ENCODE measurements at regions not wholly inside any gene's neighbourhood (a gene's known extent, or its start where the extent isn't known, plus 50 kb on each side); places are given as distances from the start of the nearest gene placed in this dataset.
A peak's percentile ranks its signal among the peaks of the same experiment; 100 is the strongest.
"Not testable (repeated sequence)": the region's sequence is repeated elsewhere in the genome, so short reads cannot be mapped to it uniquely, and the experiment has no call there.

DNA sequence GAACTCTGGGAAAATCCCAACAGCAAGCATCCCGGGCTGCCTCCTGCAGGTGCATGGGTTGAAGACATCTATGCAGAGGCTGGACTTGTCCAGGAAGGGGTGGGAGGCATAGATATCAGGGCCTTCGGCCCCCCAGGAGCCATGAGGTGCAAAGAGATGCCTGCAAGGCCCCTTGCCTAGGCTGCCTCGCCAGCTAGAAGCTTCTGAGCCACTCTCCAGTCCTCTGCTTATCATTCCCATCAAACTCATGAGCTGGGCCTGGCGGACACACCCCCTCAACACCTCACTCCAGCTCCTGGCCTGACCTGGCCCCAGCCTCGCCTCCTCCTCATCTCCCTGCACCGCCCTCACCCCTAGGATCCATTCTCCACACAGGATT is 152.4 kb upstream of the PTPN1 start:
- DNase-seq (no peak), ATAC-seq (no peak)
- intact Hi-C loops (cut with DNase I) = no loop called here

DNA sequence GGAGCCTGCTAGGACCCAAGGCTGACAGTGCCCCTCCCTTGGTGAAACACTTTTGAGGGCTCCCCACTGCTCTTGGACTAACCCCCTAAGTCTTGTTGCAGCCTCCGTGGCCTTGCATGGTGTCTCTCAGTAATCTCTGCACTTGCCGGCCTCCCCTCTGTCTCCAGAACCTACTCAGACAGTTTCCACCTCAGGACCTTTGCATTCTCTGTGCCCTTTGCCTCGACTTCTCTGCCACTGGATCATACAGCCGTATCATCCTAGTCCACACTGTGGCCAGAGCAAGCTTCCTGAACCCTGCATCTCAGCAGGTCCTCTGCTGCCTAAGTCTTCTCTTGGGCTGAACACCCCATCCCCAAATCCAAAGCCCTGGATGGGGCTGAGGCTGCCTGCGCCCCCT is 152.0 kb upstream of the PTPN1 start:
- ATAC-seq (no peak), DNase-seq (no peak)
- intact Hi-C loops (cut with DNase I) = no loop called here

DNA sequence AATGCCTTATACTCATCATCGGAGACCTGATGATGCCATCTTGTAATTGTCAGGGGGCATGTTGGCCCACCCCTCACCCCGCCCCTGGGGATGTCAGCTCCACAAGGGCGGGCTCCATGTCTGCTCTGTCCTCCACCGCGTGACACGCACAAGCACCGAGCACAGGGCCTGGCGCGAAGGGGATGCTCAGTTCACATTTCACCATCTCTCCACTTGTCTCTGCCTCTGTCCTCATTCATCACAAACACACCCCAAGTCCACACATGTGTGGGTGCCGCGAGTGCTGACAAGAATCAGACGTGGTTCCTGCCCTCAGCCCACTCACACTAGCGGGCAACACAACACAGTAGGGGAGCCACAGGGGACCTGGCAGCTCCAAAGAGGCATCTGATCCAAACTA is 151.2 kb upstream of the PTPN1 start:
- ATAC-seq (no peak), DNase-seq (no peak)
- intact Hi-C loops (cut with DNase I) = no loop called here

DNA sequence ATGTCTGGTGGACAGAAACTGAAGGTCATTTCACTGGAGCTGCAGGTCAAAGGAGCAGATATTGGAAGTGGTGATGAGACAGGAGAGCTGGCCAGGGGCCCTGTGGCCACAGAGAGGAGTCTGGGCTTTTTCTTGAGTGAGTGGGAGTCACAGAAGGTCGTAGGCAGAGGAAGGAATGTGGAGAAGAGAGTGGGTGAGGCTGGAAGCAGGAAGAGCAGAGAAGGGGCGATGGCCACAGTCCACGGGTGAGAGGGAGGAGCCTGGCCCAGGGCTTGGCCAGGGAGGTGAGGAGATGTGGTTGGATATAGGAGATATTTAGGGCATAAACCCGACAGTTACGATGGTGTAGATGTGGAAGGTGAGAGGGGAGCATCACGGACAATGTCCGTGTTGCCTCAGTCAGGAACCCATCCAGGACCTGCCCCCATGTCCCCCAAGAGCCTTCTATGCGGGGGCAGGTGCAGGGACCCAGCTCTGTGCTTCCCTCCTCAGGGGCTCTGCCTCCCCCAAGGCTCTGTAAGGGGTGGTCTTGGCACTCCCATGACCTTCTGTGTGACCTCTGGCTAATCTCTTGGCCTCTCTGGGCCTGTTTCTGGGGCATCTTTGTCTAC is 150.5 kb upstream of the PTPN1 start:
- ATAC-seq = peak in 1 of 2 donors; percentile 34
- no peak for DNase-seq
- intact Hi-C loops (cut with DNase I) = no loop called here

DNA sequence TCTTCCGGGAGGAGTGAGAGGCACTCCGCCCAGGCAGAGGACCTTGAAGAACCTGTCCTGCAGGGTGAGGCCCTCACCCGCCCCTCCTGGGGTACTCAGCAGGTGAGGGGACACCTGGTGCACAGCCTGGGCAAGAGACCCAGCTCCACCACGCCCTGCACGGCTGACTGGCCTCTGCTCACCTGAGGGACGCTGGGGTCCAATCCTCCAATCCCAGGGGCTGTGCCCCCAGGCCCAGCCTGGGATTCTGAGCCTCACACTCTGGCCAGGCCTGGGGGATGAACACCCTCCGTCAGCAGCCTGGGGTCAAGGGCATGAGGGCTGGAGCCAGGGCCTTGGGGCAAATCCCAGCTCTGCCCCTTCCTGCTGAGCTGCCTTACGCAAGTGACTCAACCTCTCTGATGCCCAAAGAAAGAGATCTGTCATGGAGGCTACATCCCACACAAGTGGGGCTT is 149.9 kb upstream of the PTPN1 start:
- ATAC-seq (no peak), DNase-seq (no peak)
- intact Hi-C loops (cut with DNase I) = no loop called here

DNA sequence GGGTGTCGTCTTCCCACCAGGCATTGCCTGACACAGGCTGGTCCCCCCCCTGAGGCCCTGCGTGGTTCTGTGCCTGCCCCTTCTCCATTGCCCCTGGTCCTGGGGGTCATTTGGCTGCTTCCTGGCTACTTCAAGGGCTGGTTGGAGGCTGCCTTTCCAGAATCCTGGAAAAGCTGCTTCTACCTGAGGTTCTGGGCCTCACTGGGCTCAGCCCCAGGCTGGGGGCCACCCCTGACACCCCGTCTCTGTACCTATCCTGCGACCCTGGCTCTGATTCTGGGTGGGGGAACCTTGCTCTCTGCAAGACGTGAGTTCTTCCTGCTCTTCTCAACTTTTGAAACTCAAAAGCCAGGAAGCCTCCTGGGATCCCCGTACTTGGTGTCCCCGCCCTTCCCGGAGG is 149.3 kb upstream of the PTPN1 start:
- DNase-seq = no peak
- intact Hi-C loops (cut with DNase I) = no loop called here
- ATAC-seq = no peak

DNA sequence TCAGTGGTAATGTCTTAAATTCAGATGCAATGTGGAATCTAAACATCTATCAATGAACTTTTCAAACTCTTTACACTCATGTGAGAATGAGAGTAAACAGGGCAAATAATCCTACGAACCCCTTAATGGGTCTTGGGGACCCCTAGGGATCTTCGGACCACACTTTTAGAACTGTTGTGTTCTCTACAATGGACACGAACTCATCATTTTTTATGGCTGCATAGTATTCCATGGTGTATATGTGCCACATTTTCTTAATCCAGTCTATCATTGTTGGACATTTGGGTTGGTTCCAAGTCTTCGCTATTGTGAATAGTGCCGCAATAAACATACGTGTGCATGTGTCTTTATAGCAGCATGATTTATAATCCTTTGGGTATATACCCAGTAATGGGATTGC is 148.0 kb upstream of the PTPN1 start:
- ATAC-seq; intact Hi-C loops (cut with DNase I); DNase-seq: not testable (repeated sequence)

DNA sequence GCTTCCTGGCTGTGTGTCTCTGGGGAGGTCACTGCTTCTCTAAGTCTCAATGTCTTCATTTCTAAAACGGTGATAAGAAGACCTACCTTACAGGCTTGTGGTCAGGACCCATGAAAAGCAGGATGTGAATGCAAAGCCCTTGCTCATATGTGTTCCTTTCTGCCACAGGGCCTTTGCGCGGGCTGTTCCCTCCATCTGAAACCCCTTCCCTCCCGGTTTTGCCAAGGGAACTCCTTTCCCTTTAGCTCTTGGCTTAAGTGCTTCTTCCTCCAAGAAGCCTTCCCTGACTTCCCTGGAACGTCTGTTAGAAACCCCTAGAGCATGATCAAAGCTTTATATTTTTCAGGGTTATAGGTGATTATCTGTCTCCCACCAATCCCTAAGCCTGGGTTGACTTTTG is 147.2 kb upstream of the PTPN1 start:
- intact Hi-C loops (cut with DNase I) = no loop called here
- ATAC-seq (no peak), DNase-seq (no peak)

DNA sequence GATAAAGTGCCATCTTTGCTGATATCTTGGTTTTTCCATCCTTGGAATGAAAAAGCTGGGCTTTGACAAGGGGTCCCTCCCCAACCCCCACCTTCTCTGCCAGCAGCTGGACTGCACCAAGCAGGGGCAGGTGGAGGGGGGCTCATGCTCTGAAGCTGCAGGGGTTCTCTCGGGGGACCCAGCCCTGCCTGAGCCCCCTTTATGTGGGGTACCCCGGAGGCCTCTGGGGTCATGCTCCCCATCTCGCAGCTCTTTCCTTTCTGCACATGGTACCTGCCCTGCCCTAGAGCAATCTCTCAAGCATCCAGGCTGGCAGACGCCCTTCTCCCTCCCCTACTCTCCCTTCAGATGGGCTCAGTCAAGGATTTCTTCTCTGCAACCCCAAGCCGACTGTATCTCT is 146.7 kb upstream of the PTPN1 start:
- no peak for ATAC-seq
- intact Hi-C loops (cut with DNase I) = no loop called here
- no peak for DNase-seq

DNA sequence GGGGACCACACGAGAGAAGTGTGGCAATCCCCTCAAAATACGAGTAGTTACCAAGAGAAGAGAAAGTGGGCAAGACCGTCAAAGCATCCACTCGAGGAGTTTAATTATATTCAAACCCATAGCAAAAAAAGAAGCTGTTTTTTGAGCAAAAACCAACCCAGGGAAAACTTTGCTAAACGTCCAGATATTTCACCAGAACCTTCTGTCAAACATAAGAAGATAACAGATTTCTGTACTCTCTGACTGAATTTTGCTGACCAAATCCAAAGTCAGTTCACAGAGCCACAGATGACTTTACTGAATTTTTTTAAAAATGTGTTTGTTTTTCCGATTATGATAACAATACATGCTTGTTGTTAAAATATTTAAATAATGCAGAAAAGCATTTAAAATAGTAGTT is 145.6 kb upstream of the PTPN1 start:
- DNase-seq (no peak), ATAC-seq (no peak)
- intact Hi-C loops (cut with DNase I) = no loop called here

DNA sequence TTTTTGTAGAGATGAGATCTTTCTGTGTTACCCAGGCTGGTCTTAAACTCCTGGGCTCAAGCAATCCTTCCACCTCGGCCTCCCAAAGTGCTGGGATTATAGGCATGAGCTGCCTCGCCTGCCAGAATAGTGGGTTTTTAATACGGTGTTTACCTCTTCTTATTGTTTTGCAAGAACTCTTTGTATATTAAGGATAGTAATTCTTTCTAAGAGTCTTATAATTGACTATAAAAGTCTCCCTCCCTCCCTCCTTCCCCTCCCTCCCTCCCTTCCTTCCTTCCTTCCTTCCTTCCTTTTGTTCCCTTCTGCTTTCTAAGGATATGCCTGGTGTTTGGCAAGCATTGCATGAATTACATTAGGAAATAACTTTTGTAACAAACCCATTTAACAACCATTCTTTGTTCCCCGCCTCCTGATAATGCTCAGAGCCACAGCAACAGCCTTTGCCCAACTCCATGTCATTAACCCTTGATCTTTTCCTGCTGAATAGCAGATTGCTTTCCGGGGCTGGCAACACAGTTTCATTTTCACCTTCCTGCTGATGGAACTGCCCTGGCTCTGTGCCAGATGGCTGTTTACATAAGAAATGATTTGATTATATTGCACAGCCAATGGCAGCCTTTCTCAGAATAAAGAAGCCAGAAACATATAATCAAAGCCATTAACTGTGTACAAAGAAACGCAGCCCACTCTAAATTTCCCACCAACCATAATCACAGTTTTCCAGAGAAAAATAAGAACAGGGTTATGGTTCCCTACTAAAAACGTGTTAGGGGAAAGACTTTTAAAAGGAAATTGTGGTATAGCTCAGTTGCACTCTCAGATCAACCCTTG is 143.7 kb upstream of the PTPN1 start:
- intact Hi-C loops (cut with DNase I) = no loop called here
- ATAC-seq (peak; percentile 50 to 76), DNase-seq (peak; percentile 81)

DNA sequence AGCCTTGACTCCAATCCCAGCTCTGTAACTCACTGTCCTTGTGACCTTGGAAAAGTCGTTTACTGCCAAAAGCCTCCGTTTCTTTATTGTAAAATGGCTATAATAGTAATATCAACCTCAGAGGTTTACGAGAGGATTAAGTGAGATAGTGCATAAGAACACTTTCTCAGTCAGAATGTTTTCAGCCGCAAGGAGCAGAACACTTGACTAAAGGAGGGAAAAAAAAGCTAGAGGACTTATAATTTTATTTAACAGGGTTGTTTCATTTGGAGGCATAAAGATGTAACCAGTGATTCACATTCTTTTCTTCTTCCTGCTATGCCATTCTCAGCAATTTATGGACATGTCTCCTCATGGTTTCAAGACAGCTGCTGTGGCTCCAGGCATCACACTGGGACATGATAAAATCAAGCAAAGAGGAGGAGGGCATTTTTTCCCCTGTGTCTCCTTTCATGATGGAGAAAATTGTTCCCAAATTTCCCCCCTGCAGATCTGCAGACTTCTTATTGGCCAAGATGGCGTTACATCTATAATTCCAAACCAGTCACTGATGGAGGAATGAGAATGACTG is 143.0 kb upstream of the PTPN1 start:
- intact Hi-C loops (cut with DNase I) = no loop called here
- DNase-seq = no peak
- no peak for ATAC-seq

DNA sequence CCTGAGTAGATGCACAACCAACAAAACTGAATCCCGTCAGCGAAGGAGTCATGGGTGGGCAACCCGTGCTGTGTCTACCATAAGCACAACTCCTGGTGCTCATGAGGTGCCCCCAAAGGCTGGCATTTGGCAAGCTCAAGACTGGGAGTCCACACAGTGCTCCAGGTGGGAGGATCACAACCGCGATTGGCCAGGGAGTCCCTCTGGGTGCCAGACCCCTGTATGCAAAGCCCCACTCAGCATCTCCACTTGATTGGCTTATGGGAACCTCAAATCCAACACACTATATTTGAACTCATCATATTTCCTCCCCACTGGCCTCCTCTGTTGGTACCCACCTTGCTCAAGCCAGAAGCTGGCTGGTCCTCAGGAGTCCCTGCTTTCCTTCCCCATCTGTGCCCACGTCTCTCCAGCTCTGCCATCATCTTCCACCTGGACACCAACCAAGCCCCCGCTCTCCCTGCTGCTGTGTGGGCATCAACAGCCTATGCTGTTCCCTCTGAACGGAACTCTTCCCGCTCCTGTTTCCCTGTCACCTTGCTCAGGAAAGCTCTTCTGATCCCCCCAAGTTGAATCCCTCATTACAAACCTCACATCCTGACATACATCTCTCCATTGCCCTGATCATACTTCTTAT is 142.3 kb upstream of the PTPN1 start:
- intact Hi-C loops (cut with DNase I) = no loop called here
- DNase-seq (no peak), ATAC-seq (no peak)

DNA sequence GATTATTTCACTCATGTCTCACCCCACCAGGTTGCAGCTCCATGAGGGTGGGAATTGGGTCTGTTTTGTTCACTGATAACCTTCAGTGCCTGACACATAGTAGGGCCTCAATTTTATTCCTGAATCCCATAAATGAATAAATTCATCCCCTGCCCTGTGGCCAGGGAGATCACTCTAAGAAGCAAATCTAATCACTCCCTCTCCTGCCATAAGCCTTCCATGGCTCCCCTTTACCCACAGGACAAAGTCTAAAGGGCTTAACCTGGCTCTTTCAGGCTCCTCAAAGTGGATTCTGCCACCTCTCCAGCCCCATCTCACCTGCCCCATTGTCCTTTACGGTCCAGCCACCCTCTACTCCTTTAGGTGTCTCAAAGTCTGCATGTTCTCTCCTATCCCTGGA is 141.8 kb upstream of the PTPN1 start:
- DNase-seq (no peak), ATAC-seq (no peak)
- intact Hi-C loops (cut with DNase I) = no loop called here

DNA sequence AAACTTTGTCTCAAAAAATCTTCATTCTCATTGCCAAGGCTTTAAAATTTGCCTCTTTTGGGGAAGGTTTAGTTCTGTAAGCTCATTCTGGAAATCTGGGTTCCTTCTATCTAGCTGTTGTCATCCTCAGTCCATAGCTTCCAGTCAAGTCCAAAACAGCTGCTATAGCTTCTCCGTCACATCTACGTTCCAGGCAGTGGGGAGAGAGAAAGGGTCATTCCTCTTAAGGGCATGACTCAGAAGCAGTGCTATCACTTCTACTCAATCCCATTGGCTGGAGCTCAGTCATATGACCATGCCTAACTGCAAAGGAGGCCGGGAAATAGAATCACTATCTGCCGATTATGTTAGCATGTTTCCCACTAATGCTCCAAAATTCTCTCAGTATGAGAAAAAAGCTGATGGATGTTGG is 141.4 kb upstream of the PTPN1 start:
- DNase-seq (no peak), ATAC-seq (peak; percentile 34 to 54)
- intact Hi-C loops (cut with DNase I) = no loop called here

DNA sequence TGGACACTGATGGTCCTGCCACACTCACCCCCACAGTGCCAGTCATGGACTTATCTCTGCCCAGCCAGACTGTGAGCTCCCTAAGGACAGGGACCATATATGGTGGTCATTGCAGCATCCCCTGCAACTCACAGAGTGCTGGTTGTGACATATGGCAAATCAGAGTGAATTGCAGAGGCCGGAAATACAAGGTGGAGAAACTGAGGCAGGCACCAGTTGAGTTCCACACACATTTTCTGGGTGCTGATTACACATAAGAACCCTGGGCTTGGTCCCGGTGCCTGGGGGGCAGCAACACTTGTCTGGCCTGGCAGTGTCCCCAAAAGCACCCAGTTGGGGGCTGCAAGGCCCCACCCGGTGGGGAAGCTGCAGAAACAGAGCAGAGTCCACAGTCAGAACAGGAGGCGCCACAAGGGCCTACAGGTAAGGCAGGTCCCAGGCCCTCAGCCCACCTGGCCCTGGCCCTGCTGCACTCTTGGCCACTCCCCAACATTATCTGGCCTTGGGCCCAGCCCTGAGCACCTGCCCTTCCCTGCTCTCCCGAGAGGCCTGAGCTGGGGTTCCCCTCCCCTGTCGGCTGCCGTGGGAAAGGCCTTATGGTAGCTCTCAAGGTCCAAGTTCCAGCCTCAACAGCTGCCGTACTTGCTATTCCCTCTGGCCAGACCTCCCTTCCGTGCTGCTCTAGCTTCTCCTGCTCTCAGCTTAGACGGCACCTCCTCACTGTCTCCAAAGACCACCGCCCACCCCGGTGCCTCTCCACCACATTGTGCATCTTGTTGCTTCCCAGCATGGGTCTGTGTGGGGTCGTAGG is 140.8 kb upstream of the PTPN1 start:
- intact Hi-C loops (cut with DNase I) = no loop called here
- DNase-seq (no peak), ATAC-seq (peak; percentile 18 to 25)

DNA sequence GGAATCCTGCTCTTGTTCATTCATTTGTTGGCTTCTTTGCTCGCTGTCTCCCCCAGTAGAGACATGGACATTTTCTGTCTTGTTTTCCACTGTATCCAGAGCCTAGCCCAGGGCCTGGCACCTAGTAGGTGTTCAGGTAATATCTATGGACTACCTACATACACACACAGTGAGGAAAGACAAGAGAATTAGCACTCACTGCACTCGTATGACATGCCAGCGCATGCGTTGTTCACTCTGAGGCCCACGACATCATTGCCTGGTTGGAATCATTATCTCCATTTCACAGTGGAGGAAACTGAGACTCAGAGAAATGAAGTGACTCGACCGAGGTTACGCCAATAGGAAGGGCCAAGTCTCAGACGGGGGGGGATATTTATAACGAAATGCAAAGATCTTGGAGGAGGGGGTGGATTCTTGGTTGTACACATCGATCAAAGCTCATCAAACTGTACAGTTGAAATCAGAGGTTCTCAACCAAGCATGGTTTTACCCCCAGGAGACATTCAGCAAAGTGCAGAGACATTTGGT is 140.1 kb upstream of the PTPN1 start:
- DNase-seq = no peak
- intact Hi-C loops (cut with DNase I) = no loop called here
- no peak for ATAC-seq

DNA sequence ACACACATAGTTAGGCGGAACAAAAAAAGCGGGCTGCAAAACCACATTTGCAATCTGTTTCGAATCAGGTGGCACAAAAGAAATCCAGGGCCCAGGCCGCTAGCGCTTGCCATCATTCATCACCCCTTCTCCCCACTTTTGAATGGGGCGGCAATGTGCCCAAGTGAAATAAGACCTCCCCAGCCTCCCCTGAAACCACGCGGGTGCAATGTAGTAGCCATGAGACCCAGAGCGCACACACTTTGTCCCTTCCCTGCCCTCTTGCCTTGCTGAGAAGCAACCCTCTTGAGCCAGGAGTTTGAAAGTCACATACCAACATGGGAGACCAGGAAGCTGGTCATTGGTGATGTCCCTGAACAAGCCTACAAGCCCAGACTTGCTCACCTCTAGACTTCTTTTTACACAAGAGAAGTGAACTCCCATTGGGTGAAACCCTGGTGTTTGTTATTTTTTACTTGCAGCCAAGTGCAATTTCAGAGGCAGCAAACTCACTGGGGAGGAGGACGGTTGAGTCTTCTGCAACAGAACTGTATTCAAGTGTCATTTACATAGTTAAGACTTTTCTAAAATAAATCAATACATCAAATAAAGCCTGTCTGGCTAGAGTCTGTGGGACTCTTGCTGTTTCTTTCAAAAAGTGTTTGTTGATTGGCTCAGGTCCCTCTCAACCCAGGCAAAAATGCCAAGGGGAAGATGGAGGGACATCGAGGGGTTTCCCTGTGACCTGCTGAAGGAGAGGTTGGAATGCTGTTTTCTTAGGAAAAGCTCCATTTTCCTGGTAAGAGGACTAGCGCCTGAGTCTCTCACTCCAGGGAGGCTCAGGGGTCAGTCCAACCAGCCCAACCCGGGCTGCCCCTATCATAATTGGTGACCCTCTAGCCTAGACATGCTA is 138.1 kb upstream of the PTPN1 start:
- no peak for ATAC-seq
- intact Hi-C loops (cut with DNase I) = no loop called here

More for the DNA sequence above, 138.1 kb upstream of the PTPN1 start:
- no peak for DNase-seq

Measured in left cardiac atrium (tissue), 4 donors.